SK-N-MC (cell line): ENCODE measurements at regions not wholly inside any gene's neighbourhood (a gene's known extent, or its start where the extent isn't known, plus 50 kb on each side); places are given as distances from the start of the nearest gene placed in this dataset.

Experiments
- EZH2 ChIP-seq: fragments of 200-600 bp; sonication (generic); IDR thresholded peaks from one replicate; pipeline ENCODE4 v1.6.1; 2017; ENCODE audit warnings: antibody characterized with exemption
- POLR2AphosphoS5 ChIP-seq: IDR thresholded peaks from 2 replicates; pipeline ENCODE4 v1.6.1; 2012; ENCODE audit warnings: mild to moderate bottlenecking, low read depth, low read length, borderline replicate concordance

GRCh38 chr21:35871906-35872305, 188.4 kb downstream of the SETD4 start:
- TF ChIP-seq POLR2AphosphoS5 = no peak
- TF ChIP-seq EZH2 = no peak
